Vagina (tissue), 2 donors: ENCODE measurements at regions not wholly inside any gene's neighbourhood (a gene's known extent, or its start where the extent isn't known, plus 50 kb on each side); places are given as distances from the start of the nearest gene placed in this dataset.

Experiments used
- POLR2A ChIP-seq, 2 donors: fragments of 450-650 bp; IDR thresholded peaks; one replicate each; pipeline ENCODE4 v1.6.1; 2017; ENCODE audit warnings: antibody characterized with exemption in 2 of 2, mild to moderate bottlenecking in 2 of 2, moderate library complexity in 2 of 2
- TF ChIP-seq, protein P1 (sequence below), 3 experiments: fragments of 450-650 bp in 2 of 3; fragments of 200-600 bp in 1 of 3; sonication (generic) in 1 of 3; IDR thresholded peaks; one replicate each; pipeline ENCODE4 v1.5.1; 2017 to 2019; ENCODE audit warnings: antibody characterized with exemption in 3 of 3, mild to moderate bottlenecking in 2 of 3, moderate library complexity in 2 of 3

DNA sequence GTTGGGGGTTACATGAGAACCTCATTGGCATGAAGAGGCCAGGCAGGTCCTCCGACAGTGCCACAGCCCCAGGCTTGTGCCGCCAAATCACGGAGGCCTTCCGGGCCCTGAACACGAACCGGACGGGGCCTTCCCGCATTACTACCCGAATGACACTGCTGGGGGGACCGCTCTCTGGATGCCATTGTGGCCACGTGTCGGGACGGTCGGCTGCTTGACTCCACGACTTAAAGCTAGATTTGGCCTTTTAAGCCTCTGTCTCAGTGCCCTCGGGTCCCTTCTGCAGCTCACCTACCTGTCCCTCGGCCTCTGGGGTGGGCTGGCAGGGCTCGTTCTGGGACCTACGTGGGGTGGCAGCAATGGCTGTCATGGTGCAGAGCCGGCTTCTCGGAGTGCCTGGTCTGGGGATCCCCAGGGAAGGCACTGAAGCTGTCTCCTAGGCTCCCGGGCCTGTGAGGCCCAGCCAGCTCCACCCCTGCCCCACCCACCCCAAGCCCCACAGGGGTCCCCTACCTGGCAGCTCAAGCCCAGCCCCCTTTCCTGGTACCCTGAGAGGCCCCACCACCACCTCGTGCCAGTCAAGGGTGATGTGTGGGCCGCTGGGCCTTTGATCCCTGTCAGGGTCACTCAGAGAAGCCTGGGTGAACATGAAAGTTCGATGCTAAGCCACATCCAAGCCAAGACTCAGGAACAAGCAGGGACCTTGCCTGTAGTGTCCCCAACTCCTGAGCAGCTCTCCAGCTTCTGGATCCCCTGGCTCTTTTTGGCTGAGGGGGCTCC, 245.8 kb upstream of the SGCG start:
- TF ChIP-seq, protein P1, sequence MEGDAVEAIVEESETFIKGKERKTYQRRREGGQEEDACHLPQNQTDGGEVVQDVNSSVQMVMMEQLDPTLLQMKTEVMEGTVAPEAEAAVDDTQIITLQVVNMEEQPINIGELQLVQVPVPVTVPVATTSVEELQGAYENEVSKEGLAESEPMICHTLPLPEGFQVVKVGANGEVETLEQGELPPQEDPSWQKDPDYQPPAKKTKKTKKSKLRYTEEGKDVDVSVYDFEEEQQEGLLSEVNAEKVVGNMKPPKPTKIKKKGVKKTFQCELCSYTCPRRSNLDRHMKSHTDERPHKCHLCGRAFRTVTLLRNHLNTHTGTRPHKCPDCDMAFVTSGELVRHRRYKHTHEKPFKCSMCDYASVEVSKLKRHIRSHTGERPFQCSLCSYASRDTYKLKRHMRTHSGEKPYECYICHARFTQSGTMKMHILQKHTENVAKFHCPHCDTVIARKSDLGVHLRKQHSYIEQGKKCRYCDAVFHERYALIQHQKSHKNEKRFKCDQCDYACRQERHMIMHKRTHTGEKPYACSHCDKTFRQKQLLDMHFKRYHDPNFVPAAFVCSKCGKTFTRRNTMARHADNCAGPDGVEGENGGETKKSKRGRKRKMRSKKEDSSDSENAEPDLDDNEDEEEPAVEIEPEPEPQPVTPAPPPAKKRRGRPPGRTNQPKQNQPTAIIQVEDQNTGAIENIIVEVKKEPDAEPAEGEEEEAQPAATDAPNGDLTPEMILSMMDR (IDR thresholded peaks at IDR 0.05) = no peak
- TF ChIP-seq POLR2A (IDR thresholded peaks at IDR 0.05) = no peak
